ENCODE measurements at regions not wholly inside any gene's neighbourhood (a gene's known extent, or its start where the extent isn't known, plus 50 kb on each side); places are given as distances from the start of the nearest gene placed in this dataset.

GRCh38 chr18:22670914-22671313 lies 253.2 kb upstream of the CTAGE1 start:
- TF ChIP-seq, protein P1, sequence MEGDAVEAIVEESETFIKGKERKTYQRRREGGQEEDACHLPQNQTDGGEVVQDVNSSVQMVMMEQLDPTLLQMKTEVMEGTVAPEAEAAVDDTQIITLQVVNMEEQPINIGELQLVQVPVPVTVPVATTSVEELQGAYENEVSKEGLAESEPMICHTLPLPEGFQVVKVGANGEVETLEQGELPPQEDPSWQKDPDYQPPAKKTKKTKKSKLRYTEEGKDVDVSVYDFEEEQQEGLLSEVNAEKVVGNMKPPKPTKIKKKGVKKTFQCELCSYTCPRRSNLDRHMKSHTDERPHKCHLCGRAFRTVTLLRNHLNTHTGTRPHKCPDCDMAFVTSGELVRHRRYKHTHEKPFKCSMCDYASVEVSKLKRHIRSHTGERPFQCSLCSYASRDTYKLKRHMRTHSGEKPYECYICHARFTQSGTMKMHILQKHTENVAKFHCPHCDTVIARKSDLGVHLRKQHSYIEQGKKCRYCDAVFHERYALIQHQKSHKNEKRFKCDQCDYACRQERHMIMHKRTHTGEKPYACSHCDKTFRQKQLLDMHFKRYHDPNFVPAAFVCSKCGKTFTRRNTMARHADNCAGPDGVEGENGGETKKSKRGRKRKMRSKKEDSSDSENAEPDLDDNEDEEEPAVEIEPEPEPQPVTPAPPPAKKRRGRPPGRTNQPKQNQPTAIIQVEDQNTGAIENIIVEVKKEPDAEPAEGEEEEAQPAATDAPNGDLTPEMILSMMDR (IDR thresholded peaks at IDR 0.05), result no peak
- no peak for TF ChIP-seq POLR2A (IDR thresholded peaks at IDR 0.05)

Data from body of pancreas (tissue), 4 donors.